HFFc6 (cell line): ENCODE measurements at regions not wholly inside any gene's neighbourhood (a gene's known extent, or its start where the extent isn't known, plus 50 kb on each side); places are given as distances from the start of the nearest gene placed in this dataset.

Experiments
- DNase-seq: peaks from one replicate; pipeline ENCODE4 v3.0.0-alpha.2; 2018
- H3K27ac Mint-ChIP-seq: 2 replicates; pipeline ENCODE4 v1.8.0; 2020; ENCODE audit warnings: mild to moderate bottlenecking, mixed read lengths
- H3K27me3 Mint-ChIP-seq: 2 replicates; pipeline ENCODE4 v1.8.0; 2021; ENCODE audit warnings: mild to moderate bottlenecking, moderate library complexity, mixed read lengths; ENCODE audit not compliant: insufficient read depth
- H3K36me3 Mint-ChIP-seq: 2 replicates; pipeline ENCODE4 v1.8.0; 2021; ENCODE audit warnings: low read depth, mixed read lengths
- H3K4me1 Mint-ChIP-seq: 2 replicates; pipeline ENCODE4 v1.8.0; 2020; ENCODE audit warnings: low read depth, mixed read lengths
- H3K4me3 Mint-ChIP-seq: 2 replicates; pipeline ENCODE4 v1.8.0; 2020; ENCODE audit warnings: mild to moderate bottlenecking, moderate library complexity, mixed read lengths
- H3K9me3 Mint-ChIP-seq: 2 replicates; pipeline ENCODE4 v1.8.0; 2020; ENCODE audit warnings: mild to moderate bottlenecking, mixed read lengths
- CTCF ChIP-seq: fragments of 200-600 bp; sonication (generic); IDR thresholded peaks from 2 replicates; pipeline ENCODE4 v1.5.0; 2021; ENCODE audit warnings: antibody characterized with exemption, mild to moderate bottlenecking

DNA sequence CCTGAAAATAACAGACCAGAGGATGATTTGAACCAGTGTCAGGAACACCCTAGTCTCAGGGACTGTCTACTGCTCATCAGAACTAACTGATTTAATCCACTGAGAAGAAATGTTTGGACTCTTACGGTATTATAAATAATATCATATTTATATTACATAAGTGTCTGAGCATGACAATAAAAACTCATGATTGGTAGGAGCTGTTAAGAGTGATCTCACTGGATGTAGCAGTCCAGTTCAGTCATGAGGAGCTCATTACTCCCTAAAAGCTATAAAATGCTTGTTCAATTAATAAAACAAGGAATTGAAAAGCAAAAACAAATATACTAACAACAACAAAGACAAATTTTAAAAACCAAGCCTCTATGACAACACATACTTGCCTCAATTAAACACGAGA is 68.8 kb upstream of the BCL9 start:
- TF ChIP-seq CTCF: no peak
- no peak overlapping the region for H3K27ac Mint-ChIP-seq
- no peaks in the 10 kb centered on the region for H3K36me3 Mint-ChIP-seq
- H3K27me3 Mint-ChIP-seq: peaks cover 6% of the 10 kb centered on the region; the same call in 1 of the 2 replicates
- DNase-seq: no peak
- no peaks in the 10 kb centered on the region for H3K4me1 Mint-ChIP-seq
- no peak overlapping the region for H3K4me3 Mint-ChIP-seq
- peaks cover 3% of the 10 kb centered on the region for H3K9me3 Mint-ChIP-seq

DNA sequence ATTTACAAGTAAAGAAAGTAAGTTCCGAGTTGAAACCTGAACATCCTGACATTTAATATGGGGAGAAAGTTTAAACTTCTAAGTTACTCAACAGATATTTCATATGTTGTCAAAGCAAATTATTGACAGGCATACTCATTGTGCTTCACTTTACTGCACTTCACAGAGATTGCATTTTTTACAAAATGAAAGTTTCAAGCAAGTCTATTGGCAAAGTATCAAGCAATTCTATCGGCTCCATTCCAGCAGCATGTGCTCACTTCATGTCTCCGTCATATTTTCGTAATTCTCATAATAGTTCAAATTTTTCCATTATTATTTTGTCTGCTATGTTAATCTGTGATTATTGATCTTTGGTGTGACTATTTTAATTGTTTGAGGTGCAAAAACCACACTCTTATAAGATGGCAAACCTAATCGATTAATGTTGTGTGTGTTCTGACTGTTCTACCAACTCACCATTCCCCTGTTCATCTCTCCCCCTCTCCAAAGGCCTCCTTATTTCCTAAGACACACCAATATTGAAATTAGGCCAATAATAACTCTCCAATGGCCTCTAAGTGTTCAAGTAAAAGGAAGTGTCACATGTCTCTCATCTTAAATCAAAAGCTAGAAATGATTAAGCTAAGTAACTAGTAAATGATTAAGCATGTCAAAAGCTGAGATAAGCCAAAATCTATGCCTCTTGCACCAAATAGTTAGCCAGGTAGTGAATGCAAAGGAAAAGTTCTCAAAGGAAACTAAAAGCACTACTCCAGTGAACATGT is 68.2 kb upstream of the BCL9 start:
- Mint-ChIP-seq H3K36me3 (no peaks in the 10 kb centered on the region), H3K27me3 (peaks cover 6% of the 10 kb centered on the region; the same call in 1 of the 2 replicates), H3K4me3 (no peak overlapping the region), H3K4me1 (no peaks in the 10 kb centered on the region), H3K9me3 (no peaks in the 10 kb centered on the region; the same call in none of the 2 replicates), H3K27ac (no peak overlapping the region)
- DNase-seq: no peak
- no peak for TF ChIP-seq CTCF

- H3K9me3 Mint-ChIP-seq: no peaks in the 10 kb centered on the region; the same call in none of the 2 replicates
- no peaks in the 10 kb centered on the region for H3K4me1 Mint-ChIP-seq
- no peak for TF ChIP-seq CTCF
- H3K36me3 Mint-ChIP-seq: no peaks in the 10 kb centered on the region
- no peak overlapping the region for H3K27ac Mint-ChIP-seq
- no peak overlapping the region for H3K4me3 Mint-ChIP-seq
- no peak for DNase-seq
- H3K27me3 Mint-ChIP-seq: peaks cover 6% of the 10 kb centered on the region; the same call in 1 of the 2 replicates
These were observed 67.6 kb upstream of the BCL9 start for GRCh38 chr1:147473733-147474049.

DNA sequence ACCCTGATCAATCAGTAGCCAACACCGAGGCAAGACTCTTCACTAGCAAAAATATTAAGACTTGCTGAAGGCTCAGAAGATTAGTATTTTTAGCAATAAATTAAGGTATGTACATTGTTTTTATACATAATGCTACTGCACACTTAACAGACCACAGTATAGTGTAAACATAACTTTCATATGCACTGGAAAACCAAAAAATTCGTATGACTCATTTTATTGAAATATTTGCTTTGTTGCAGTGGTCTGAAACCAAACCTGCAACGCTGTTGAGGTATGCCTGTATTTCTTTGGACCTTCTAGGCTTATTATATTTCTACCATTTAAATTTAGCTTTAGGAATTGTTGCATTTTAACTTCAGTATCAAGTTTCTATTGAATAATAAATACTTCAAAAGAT is 65.8 kb upstream of the BCL9 start:
- Mint-ChIP-seq H3K27me3 (peaks cover 4% of the 10 kb centered on the region), H3K27ac (no peak overlapping the region), H3K36me3 (no peaks in the 10 kb centered on the region), H3K4me3 (no peak overlapping the region), H3K9me3 (no peaks in the 10 kb centered on the region; the same call in 1 of the 2 replicates), H3K4me1 (no peaks in the 10 kb centered on the region)
- no peak for DNase-seq
- TF ChIP-seq CTCF: no peak

- Mint-ChIP-seq H3K4me1 (no peaks in the 10 kb centered on the region), H3K27ac (no peak overlapping the region), H3K4me3 (no peak overlapping the region), H3K36me3 (no peaks in the 10 kb centered on the region), H3K27me3 (no peaks in the 10 kb centered on the region; the same call in none of the 2 replicates), H3K9me3 (no peaks in the 10 kb centered on the region)
- no peak for TF ChIP-seq CTCF
- DNase-seq: peak; percentile 2
These were observed 62.8 kb upstream of the BCL9 start for GRCh38 chr1:147478521-147478920.
